Aorta (tissue), 5 donors: ENCODE measurements at regions not wholly inside any gene's neighbourhood (a gene's known extent, or its start where the extent isn't known, plus 50 kb on each side); places are given as distances from the start of the nearest gene placed in this dataset.

Experiments
- ATAC-seq: fragments of 200-7000 bp; cut with Tn5 transposase; one replicate; pipeline ENCODE4 v1.9.1; 2022; ENCODE audit warnings: moderate library complexity; ENCODE audit not compliant: low FRiP score
- DNase-seq, 2 donors: peaks; one replicate each; pipeline ENCODE4 v3.0.0-alpha.2; 2020
- H3K27ac ChIP-seq, 2 donors: one replicate each; pipeline ENCODE4 v1.5.1; 2013; ENCODE audit warnings: low read length in 2 of 2, mild to moderate bottlenecking in 2 of 2, moderate library complexity in 2 of 2, control low read depth in 1 of 2, inconsistent platforms in 1 of 2, low read depth in 1 of 2
- H3K27me3 ChIP-seq, 2 donors: one replicate each; pipeline ENCODE4 v1.6.1; 2013; ENCODE audit warnings: control low read depth in 1 of 2, low read length in 1 of 2, mild to moderate bottlenecking in 1 of 2, moderate library complexity in 1 of 2; ENCODE audit not compliant: insufficient read depth in 2 of 2, control insufficient read depth in 1 of 2
- H3K36me3 ChIP-seq, 2 donors: one replicate each; pipeline ENCODE4 v1.6.1; 2013; ENCODE audit warnings: control low read depth in 1 of 2, low read length in 1 of 2, mild to moderate bottlenecking in 1 of 2; ENCODE audit not compliant: insufficient read depth in 2 of 2, control insufficient read depth in 1 of 2
- H3K4me1 ChIP-seq, 2 donors: one replicate each; pipeline ENCODE4 v1.6.1; 2013; ENCODE audit warnings: low read length in 2 of 2, control low read depth in 1 of 2, mild to moderate bottlenecking in 1 of 2, moderate library complexity in 1 of 2; ENCODE audit not compliant: insufficient read depth in 2 of 2, control insufficient read depth in 1 of 2
- H3K4me3 ChIP-seq, 2 donors: one replicate each; pipeline ENCODE4 v1.5.1; 2013; ENCODE audit warnings: low read length in 2 of 2, control low read depth in 1 of 2, mild to moderate bottlenecking in 1 of 2
- H3K9me3 ChIP-seq: one replicate; pipeline ENCODE4 v1.6.1; 2013; ENCODE audit warnings: mild to moderate bottlenecking, low read length; ENCODE audit not compliant: control insufficient read depth
- WGBS, 2 donors: extraction: QIAGEN DNeasy Blood & Tissue Kit; methylation state at CpG; one replicate each; pipeline ENCODE4 v1.1.7; 2013; 5-methylcytosine and 5-hydroxymethylcytosine counted together
- intact Hi-C, 2 donors: fragments of 100-400 bp; cut with DNase I; formaldehyde crosslinking; loops; one replicate each; pipeline versions ENCODE4 v1.14.2 to v1.15.0; 2022
- donor health status: healthy with polysubstance abuse.
- donor health status: Bipolar disorder and iron deficiency.
- donor health status: DM: no; HTN: no; CAD: no.
- donor health status: DM: no; HTN: no; CAD: no.
- donor health status: DM: yes; HTN: yes; CAD: no.

DNA sequence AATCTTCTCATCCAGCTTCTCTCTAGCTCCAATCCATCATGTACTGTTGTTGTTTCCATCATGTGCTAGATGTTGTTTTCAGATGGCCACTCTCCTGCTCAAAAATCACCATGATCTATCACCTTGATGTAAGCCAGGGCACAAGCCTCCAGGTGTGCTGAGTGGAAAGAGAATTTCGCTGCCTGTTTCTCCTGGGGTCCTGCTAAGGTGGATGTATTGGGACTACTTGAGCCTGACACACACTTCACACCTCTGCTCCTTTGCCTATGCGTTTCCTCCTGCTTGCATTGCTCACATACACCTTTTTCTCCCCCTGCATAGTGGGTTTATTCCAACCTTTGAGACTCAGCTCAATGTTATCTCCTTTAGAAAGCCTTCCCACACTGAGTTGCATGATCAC, 287.6 kb downstream of the CYRIA start:
- WGBS, 2 donors: 69 to 86% methylated on average over 2 of the region's 2 CpGs
- no peaks in the 10 kb centered on the region for H3K27me3 ChIP-seq
- no peaks in the 10 kb centered on the region for H3K36me3 ChIP-seq
- intact Hi-C loops: no loop called here
- peaks cover 2% of the 10 kb centered on the region for H3K9me3 ChIP-seq
- H3K4me3 ChIP-seq: no peak overlapping the region
- ATAC-seq: no peak
- H3K27ac ChIP-seq: no peak overlapping the region
- no peak for DNase-seq
- no peaks in the 10 kb centered on the region for H3K4me1 ChIP-seq

GRCh38 chr2:16375981-16376380, 289.7 kb downstream of the CYRIA start:
- WGBS, 2 donors: 77 to 89% methylated on average over 4 of the region's 4 CpGs
- intact Hi-C loops: no loop called here
- Histone ChIP-seq H3K9me3 (peaks cover 2% of the 10 kb centered on the region), H3K4me1 (no peaks in the 10 kb centered on the region), H3K27ac (no peak overlapping the region), H3K4me3 (no peak overlapping the region), H3K36me3 (no peaks in the 10 kb centered on the region), H3K27me3 (no peaks in the 10 kb centered on the region)
- ATAC-seq: no peak
- no peak for DNase-seq

GRCh38 chr2:16375351-16375750, 290.3 kb downstream of the CYRIA start:
- Histone ChIP-seq H3K27me3 (no peaks in the 10 kb centered on the region), H3K4me1 (no peaks in the 10 kb centered on the region), H3K9me3 (peaks cover 2% of the 10 kb centered on the region), H3K4me3 (no peak overlapping the region), H3K36me3 (no peaks in the 10 kb centered on the region), H3K27ac (no peak overlapping the region)
- no peak for ATAC-seq
- intact Hi-C loops: no loop called here
- 75 to 80% methylated on average over 2 of the region's 2 CpGs for WGBS, 2 donors
- DNase-seq: no peak

DNA sequence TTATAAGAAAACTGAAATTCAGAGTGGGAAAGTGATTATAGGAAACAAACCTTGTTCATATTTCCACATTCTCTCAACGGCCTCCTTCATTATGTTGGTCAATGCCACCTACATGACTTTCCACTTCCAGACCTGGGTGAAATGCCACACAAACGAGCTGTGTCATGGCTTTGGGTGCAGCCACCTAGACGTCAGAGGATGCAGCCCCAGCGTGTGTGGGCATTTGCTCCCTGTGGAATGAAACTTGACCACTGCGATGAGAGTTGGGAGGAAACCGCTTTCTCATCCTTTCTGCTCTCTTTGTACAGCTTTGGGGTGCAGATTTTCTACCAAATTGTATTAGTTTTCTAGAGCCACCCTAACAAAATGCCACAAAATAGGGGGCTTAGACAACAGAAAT, 291.0 kb downstream of the CYRIA start:
- peaks cover 2% of the 10 kb centered on the region for H3K9me3 ChIP-seq
- 74 to 78% methylated on average over 6 of the region's 6 CpGs for WGBS, 2 donors
- no peaks in the 10 kb centered on the region for H3K4me1 ChIP-seq
- no peak for ATAC-seq
- no peaks in the 10 kb centered on the region for H3K27me3 ChIP-seq
- no peak for DNase-seq
- H3K36me3 ChIP-seq: no peaks in the 10 kb centered on the region
- H3K4me3 ChIP-seq: no peak overlapping the region
- intact Hi-C loops: no loop called here
- H3K27ac ChIP-seq: no peak overlapping the region

DNA sequence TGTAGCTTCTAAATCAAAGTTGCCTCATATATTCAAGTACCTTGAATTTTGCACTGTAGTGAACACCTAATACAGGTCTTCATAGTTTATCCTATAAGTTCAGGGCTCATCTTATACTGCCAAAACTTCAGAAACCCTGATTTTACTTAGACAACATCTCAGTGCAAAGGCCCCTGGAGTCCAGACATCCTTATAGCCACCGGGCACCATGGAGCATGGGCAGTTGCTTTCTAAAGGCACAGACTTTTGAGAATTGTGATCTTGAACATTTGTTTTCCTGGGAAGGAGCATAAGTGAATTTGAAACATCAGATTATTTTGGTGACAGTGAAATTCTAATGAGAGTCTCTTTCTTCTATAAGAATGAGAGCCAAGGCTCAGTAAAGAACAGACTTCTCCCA, 292.3 kb downstream of the CYRIA start:
- intact Hi-C loops: no loop called here

GRCh38 chr2:16371751-16372150, 293.9 kb downstream of the CYRIA start:
- Histone ChIP-seq H3K4me1 (no peaks in the 10 kb centered on the region), H3K27me3 (no peaks in the 10 kb centered on the region), H3K27ac (no peak overlapping the region), H3K4me3 (no peak overlapping the region), H3K36me3 (no peaks in the 10 kb centered on the region), H3K9me3 (peaks cover 2% of the 10 kb centered on the region)
- intact Hi-C loops: no loop called here
- WGBS, 2 donors: 93 to 94% methylated on average over 6 of the region's 6 CpGs
- DNase-seq (no peak), ATAC-seq (no peak)

More for the DNA sequence above, 292.3 kb downstream of the CYRIA start:
- DNase-seq (no peak), ATAC-seq (no peak)
- Histone ChIP-seq H3K27ac (no peak overlapping the region), H3K27me3 (no peaks in the 10 kb centered on the region), H3K4me1 (no peaks in the 10 kb centered on the region), H3K4me3 (no peak overlapping the region), H3K9me3 (peaks cover 2% of the 10 kb centered on the region), H3K36me3 (no peaks in the 10 kb centered on the region)
- 86 to 91% methylated on average over 1 of the region's 1 CpG for WGBS, 2 donors

DNA sequence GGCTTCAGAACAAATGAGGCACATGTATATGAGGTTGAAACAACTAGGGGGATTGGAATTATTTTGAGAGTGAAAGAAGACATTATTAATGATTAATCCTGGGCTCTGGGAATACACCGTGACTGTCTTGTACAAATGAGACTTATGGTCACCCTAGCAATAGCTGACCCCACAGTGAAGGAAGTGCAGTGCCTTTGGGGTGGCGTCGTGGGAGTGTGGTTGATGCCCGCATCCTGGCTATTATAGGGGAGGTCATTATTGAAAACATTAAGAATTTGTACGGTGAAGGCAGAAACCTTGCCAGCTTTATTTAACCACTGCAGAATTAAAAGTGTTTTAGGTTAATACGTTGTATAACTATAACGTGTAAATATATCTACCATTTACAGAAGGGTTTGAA, 296.7 kb downstream of the CYRIA start:
- no peaks in the 10 kb centered on the region for H3K4me1 ChIP-seq
- WGBS, 2 donors: 85 to 86% methylated on average over 7 of the region's 7 CpGs

GRCh38 chr2:16368328-16368727, 297.3 kb downstream of the CYRIA start:
- DNase-seq (no peak), ATAC-seq (no peak)
- H3K4me1 ChIP-seq: no peaks in the 10 kb centered on the region
- no peaks in the 10 kb centered on the region for H3K27me3 ChIP-seq
- H3K36me3 ChIP-seq: no peaks in the 10 kb centered on the region
- intact Hi-C loops: no loop called here
- H3K27ac ChIP-seq: no peak overlapping the region
- peaks cover 2% of the 10 kb centered on the region for H3K9me3 ChIP-seq
- H3K4me3 ChIP-seq: no peak overlapping the region
- WGBS, 2 donors: 71 to 75% methylated on average over 3 of the region's 3 CpGs

More for the DNA sequence above, 296.7 kb downstream of the CYRIA start:
- H3K4me3 ChIP-seq: no peak overlapping the region
- no peaks in the 10 kb centered on the region for H3K9me3 ChIP-seq
- DNase-seq: no peak
- no peak overlapping the region for H3K27ac ChIP-seq
- ATAC-seq: no peak
- intact Hi-C loops: no loop called here
- no peaks in the 10 kb centered on the region for H3K27me3 ChIP-seq
- no peaks in the 10 kb centered on the region for H3K36me3 ChIP-seq

DNA sequence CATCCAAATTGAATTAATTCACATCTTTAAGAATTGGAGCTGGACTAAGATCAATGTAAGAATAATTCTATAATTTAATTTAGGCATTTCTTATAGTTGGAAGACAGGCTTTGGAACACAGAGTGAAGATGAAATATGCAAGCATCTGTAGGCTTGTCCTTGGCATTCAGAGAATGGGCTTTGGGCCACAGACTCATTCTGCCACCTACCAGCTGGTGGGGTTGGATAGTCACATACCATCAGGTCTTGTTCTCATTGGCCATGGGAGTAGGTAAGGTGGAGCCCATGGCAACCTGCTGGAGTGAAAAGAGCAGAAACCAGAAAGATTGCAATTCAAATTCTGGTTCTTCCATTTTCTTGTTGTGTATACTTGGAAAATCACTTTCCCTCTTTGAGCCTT, 300.3 kb downstream of the CYRIA start:
- Histone ChIP-seq H3K4me1 (no peaks in the 10 kb centered on the region), H3K27me3 (no peaks in the 10 kb centered on the region), H3K4me3 (no peak overlapping the region), H3K36me3 (no peaks in the 10 kb centered on the region), H3K27ac (no peak overlapping the region), H3K9me3 (peaks cover 2% of the 10 kb centered on the region)
- no peak for DNase-seq
- intact Hi-C loops: no loop called here
- no peak for ATAC-seq
